Activated T-helper 17 cell treated with anti-CD3 and anti-CD28 coated beads, Interleukin-2, amount 50 U/mL, for 72 hours (primary cell): ENCODE measurements at regions not wholly inside any gene's neighbourhood (a gene's known extent, or its start where the extent isn't known, plus 50 kb on each side); places are given as distances from the start of the nearest gene placed in this dataset.

Source experiments
- ATAC-seq: fragments of 150-1000 bp; cut with Tn5 transposase; replicated peaks from 2 replicates; pipeline ENCODE4 v1.10.0; 2021; ENCODE audit warnings: mild to moderate bottlenecking, moderate library complexity
- H3K27ac Mint-ChIP-seq: one replicate; pipeline ENCODE4 v1.8.0; 2022; ENCODE audit warnings: mixed read lengths
- H3K27me3 Mint-ChIP-seq: one replicate; pipeline ENCODE4 v1.8.0; 2022; ENCODE audit warnings: mixed read lengths
- H3K36me3 Mint-ChIP-seq: one replicate; pipeline ENCODE4 v1.8.0; 2022; ENCODE audit warnings: low read depth, mild to moderate bottlenecking, mixed read lengths
- H3K4me1 Mint-ChIP-seq: one replicate; pipeline ENCODE4 v1.8.0; 2022; ENCODE audit warnings: mixed read lengths
- H3K4me3 Mint-ChIP-seq: one replicate; pipeline ENCODE4 v1.8.0; 2022; ENCODE audit warnings: mild to moderate bottlenecking, mixed read lengths
- H3K9me3 Mint-ChIP-seq: one replicate; pipeline ENCODE4 v1.8.0; 2022; ENCODE audit warnings: mixed read lengths

DNA sequence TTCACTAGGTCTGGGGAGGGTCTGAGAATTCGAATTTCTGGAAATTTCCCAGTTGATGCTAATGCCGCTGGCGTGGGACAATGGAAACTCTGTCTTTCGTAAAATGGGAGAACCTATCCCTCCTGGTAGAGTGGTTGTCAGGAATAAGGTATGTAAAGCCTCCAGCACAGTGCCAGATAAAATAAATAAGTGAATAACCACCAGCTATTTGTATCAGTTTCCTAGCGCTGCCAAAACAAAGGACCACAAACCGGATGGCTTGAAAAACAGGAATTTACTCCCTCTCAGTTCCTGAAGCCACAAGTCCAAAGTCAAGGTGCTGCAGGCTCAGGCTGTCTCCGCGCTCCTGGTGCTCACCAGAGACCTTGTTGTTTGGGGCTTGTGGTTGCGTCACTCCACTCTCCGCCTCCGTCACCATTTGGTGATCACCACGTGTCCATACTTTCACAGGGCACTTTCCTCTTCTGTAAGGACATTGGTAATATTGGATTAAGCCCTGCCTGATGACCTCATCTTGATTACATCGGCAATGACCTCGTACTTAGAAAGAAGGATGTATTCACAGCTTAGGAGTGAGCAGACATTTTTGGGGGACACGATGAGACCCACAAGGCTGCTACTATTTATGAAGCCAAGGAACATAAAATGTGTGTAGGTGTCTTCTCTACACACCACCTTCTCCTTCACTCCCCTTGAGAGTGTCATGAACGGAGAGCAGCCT is 428.5 kb downstream of the IRS2 start:
- Mint-ChIP-seq H3K4me1 (no peaks in the 10 kb centered on the region), H3K36me3 (no peaks in the 10 kb centered on the region), H3K4me3 (no peak overlapping the region), H3K27me3 (peaks cover 10% of the 10 kb centered on the region), H3K9me3 (no peaks in the 10 kb centered on the region), H3K27ac (no peak overlapping the region)
- no peak for ATAC-seq

DNA sequence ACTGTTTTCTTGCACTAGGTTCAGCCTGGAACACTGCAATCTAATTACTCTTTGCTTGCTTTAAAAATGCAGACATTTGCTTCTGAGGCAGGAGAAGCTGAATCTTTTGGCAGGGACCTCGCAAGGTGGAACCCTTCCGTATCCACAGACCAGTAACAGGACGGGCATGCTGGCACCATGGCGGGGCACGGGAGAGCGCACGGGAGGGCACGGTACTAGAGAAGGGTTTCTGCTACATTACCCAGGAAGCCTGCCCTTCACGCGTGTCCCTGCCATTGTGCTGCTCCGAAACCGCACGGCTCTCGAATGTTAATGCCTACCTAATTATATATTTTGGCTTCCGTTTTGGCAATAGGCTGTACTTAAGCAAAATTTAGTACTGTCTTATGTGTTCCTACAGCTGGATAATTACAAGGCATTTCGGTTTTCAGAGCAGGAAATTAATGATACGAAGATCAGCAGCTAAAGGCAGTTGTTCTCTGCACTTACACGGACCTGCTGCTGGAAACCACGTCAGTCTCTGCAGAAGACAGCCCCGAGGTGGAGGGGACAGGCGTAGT is 430.4 kb downstream of the IRS2 start:
- H3K36me3 Mint-ChIP-seq: no peaks in the 10 kb centered on the region
- no peak overlapping the region for H3K27ac Mint-ChIP-seq
- no peak for ATAC-seq
- H3K4me1 Mint-ChIP-seq: no peaks in the 10 kb centered on the region
- H3K9me3 Mint-ChIP-seq: no peaks in the 10 kb centered on the region
- no peak overlapping the region for H3K4me3 Mint-ChIP-seq
- H3K27me3 Mint-ChIP-seq: peaks cover 14% of the 10 kb centered on the region

DNA sequence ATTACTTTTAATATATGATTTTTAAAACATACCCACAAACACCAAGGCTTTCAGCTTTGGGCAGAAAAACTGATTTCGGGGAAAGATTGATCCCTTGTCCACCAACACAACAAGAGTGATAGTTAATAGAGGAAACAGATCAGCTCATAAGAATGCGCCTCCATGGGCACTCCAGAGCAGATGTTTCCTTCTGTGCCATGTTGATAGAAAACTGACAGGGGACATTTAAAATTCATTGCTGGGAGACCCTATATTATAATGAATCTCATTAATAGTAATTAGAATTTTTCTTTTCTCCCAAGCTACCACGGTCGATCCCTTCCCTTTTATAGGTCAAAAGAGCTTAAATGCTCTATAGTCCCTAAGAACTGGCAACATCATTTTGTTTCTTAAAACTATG is 431.2 kb downstream of the IRS2 start:
- no peak for ATAC-seq
- no peaks in the 10 kb centered on the region for H3K36me3 Mint-ChIP-seq

DNA sequence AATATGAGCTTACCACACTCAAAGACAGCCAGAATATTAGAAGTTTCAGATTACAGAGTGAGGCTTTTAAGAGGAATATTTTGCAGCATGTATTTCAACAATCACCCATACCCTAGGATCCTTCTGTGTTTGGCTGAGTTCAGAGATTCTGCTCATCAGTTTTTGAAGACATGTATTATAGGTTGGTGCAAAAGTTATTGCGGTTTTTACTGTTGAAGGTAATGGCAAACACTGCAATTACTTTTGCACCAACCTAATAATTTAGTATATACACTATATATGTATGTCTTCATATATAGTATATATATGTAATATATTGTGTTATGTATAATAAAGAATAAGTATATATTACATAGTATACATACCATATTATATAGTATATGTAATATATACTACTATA is 435.1 kb downstream of the IRS2 start:
- H3K4me3 Mint-ChIP-seq: no peak overlapping the region
- peaks cover 26% of the 10 kb centered on the region for H3K27me3 Mint-ChIP-seq
- H3K36me3 Mint-ChIP-seq: no peaks in the 10 kb centered on the region
- H3K27ac Mint-ChIP-seq: no peak overlapping the region
- ATAC-seq: no peak
- H3K4me1 Mint-ChIP-seq: no peaks in the 10 kb centered on the region
- H3K9me3 Mint-ChIP-seq: peaks cover 3% of the 10 kb centered on the region

More for the DNA sequence above, 431.2 kb downstream of the IRS2 start:
- Mint-ChIP-seq H3K4me1 (no peaks in the 10 kb centered on the region), H3K27ac (no peak overlapping the region), H3K4me3 (no peak overlapping the region), H3K9me3 (no peaks in the 10 kb centered on the region), H3K27me3 (peaks cover 17% of the 10 kb centered on the region)

DNA sequence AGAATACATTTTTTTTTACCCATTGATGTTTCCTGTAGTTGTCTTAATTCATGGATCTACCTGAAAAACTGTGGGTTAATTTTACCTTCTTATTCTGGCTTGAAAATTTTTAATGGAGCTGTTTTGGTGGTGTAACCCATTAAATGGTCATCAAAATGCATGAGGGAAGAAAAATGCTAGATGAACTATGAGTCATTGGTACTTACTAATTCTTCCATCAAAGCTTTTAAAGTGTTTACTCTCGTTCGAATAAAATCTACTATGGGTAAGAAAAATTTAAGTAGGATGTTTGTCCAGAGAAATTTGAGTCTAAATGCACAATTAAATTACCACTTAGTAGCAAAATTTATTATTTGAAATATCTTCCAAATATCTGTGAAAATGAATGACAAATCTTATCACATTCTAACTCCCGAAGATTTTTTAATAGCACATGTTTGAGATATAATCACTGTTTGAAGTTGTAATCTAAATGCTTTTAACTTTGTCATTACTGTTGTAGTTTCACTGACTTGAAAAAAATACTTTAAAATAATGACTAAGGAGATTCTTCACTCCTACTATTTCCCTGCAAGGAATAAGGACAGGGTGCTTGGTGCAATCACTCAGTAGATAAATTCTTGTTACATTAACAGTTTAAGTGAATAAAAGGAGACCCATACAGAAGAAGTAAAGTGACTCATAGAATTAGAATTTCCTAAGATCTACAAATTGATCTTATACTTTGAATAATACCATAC is 437.7 kb downstream of the IRS2 start:
- Mint-ChIP-seq H3K9me3 (peaks cover 6% of the 10 kb centered on the region), H3K4me3 (no peak overlapping the region), H3K27ac (no peak overlapping the region), H3K27me3 (peaks cover 38% of the 10 kb centered on the region), H3K4me1 (no peaks in the 10 kb centered on the region), H3K36me3 (no peaks in the 10 kb centered on the region)
- ATAC-seq: no peak

DNA sequence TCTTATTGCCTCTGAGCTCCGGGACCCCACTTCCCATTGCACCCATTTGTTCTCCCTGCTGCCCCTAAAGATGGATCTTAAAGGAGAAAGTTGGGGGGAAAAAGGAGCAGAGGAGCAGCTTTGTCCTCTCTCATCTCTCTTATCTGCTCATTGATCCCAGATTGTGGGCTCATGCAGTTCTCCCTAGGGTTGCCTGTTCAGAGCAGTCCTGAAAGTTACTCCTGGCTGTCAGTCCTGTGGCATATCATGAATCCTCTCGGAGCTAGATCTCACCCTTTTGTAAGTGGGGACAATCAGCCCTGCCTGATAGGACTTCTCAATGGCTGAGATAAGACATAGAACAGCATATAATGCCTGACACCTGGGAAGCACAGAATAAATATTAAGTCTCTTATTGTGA is 440.3 kb downstream of the IRS2 start:
- peaks cover 34% of the 10 kb centered on the region for H3K27me3 Mint-ChIP-seq
- no peaks in the 10 kb centered on the region for H3K4me1 Mint-ChIP-seq
- H3K4me3 Mint-ChIP-seq: no peak overlapping the region
- ATAC-seq: no peak
- H3K36me3 Mint-ChIP-seq: no peaks in the 10 kb centered on the region
- no peak overlapping the region for H3K27ac Mint-ChIP-seq
- peaks cover 6% of the 10 kb centered on the region for H3K9me3 Mint-ChIP-seq

DNA sequence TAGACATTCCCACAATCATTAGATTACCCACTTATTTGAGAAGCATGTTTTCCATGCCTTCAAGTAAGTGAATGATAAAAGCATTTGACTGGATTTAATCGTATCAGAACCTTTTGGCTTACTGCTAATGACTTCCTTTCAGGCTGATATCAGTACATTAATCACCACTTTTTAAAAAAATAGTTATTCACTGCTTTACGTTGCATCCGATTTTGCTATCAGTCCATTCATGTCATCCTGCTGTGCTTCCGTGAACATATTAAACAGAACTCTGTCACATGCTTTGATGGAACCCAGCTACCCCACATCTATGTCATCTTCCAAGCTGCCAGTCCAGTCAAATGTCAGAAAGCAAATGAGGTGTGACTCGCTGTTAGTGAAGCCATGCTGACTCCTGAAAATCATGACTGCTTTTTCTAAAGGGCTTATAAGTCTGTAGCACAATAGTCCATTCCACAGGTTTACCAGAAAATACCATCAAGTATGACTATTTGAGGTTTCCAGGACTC is 440.9 kb downstream of the IRS2 start:
- no peak for ATAC-seq
- Mint-ChIP-seq H3K4me3 (no peak overlapping the region), H3K4me1 (no peaks in the 10 kb centered on the region)

DNA sequence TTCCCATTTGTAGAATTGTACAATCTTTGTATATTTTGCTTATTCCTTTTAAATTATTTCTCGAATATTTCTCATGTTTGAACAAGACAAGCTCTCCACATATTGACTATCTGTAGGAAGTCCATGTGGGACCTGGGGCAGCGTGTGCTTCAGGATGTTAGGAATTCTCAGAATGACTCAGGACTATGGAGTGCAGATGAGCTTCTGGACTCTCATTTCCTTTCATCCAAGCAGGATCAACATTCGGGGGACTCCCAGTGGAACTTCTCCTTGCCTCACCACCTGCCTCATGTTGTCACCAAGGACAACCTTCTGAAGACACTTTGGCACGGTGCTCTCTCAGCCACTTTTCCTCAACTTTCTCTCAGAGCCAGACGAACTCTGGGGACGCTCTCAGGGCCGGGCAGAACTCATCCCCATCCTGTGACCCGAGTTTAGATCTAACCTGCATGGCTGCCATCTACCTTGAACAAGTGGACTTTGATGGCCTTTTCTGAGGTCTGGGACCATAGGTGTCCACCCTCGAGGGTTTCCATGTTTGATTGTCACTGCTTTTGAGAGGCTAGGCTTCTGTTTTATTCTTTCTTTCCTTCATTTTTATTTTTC is 441.7 kb downstream of the IRS2 start:
- no peak for ATAC-seq
- no peaks in the 10 kb centered on the region for H3K4me1 Mint-ChIP-seq
- peaks cover 6% of the 10 kb centered on the region for H3K9me3 Mint-ChIP-seq
- peaks cover 32% of the 10 kb centered on the region for H3K27me3 Mint-ChIP-seq
- H3K27ac Mint-ChIP-seq: no peak overlapping the region
- no peaks in the 10 kb centered on the region for H3K36me3 Mint-ChIP-seq
- H3K4me3 Mint-ChIP-seq: no peak overlapping the region

More for the DNA sequence above, 440.9 kb downstream of the IRS2 start:
- H3K27ac Mint-ChIP-seq: no peak overlapping the region
- peaks cover 32% of the 10 kb centered on the region for H3K27me3 Mint-ChIP-seq
- H3K36me3 Mint-ChIP-seq: no peaks in the 10 kb centered on the region
- peaks cover 6% of the 10 kb centered on the region for H3K9me3 Mint-ChIP-seq

DNA sequence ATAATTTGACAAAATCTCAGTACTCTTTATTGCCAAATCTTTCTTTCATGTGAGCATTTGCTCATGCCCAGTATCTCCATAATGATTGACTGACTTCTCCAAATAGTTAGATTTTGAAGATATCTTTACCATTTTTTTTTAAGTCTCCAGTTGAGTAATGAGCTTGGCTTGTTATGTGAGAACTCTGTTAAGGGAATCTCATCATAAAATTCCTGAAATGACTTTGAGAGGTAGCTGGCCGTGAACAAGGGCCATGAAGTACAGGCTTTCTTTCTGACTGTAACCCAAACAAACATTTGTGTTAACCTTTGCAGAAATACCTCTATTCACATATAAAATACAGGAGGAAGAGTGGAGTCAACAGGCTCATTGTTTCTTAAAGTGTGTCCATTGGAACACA is 449.7 kb downstream of the IRS2 start:
- Mint-ChIP-seq H3K9me3 (no peaks in the 10 kb centered on the region), H3K27me3 (peaks cover 20% of the 10 kb centered on the region), H3K36me3 (no peaks in the 10 kb centered on the region)

DNA sequence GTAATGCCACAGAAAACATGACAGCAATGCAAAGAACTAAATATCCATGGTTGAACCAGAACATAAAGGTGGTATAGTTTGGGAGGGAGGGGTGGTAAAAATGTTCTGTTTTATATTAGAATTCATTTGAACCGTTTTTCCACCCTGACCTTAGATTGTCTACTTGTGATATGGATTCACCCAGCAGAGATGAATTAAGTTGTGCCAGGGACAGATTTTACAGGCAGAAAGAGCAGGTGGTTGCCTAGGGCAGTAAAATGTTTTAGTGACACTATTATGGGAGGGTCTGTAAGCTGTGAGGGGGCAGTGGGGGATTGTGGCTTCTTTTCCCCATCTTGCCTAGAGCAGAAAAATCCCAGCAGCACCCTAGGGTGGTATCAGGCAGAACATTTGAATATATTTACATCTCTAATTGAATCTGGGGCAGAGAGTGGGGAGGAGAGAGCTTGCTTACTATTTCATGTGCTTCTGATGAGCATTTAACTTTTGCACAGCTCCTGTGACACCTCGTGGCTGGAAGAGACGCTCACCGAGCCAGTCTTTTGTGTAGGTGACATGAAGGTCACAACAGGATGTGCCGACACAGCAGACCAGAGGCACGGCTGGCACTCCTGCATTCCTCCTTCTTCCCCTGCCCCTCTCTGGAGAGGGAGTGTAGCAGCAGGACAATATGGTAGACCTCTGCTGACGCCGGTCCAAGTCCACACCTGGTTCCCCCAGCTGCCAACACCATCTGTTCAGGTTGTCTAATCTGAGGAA is 452.3 kb downstream of the IRS2 start:
- Mint-ChIP-seq H3K36me3 (no peaks in the 10 kb centered on the region), H3K9me3 (no peaks in the 10 kb centered on the region), H3K27me3 (peaks cover 16% of the 10 kb centered on the region), H3K4me3 (no peak overlapping the region), H3K4me1 (no peaks in the 10 kb centered on the region), H3K27ac (no peak overlapping the region)
- ATAC-seq: no peak

More for the DNA sequence above, 449.7 kb downstream of the IRS2 start:
- Mint-ChIP-seq H3K4me3 (no peak overlapping the region), H3K4me1 (no peaks in the 10 kb centered on the region), H3K27ac (no peak overlapping the region)
- ATAC-seq: no peak

DNA sequence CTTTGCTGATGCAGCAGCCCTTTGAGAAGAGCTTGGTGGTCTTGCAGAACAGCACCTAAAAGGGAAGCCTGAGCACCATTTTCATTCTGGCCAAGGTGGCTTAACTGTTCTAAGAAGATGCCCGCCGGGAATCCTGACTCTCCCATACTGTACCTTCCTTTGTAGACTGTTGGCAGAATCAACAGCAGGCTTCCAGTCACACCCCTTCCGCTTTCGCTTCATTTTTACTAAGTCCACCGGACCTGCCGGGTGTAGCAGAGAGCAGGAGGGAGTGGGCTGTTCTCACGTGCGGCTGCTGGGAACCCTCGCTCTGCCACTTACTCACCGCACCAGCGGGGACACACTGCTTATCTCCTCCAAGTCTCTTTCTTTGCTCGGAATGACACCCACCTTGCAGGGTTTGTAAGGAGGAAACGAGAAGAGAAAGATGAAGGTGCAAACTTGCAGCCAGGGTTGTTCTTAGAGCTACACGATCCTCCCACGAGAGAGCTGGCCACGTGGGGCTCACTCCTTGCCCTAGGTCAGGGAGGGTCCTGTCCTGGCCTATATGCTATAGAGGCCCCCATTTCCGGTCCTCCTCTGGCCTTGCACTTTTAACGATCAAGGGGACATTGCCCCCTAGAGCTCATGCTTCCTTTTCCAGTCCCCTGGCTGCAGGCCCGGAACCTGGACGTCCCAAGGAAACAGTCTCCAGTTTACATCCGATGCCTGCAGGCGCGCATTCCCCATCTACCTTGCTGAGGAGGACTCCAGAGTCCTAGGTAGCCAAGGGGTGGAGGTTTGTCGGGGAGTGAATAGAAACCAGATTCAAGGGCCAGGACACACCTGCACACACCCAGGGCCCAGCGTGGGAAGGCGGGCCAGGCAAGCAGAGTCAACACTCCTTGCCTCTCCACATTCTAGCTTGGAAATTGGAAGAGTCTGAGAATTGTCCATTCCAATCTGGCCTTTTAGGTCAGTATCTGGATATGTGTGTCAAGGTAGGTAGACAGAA is 453.6 kb downstream of the IRS2 start:
- Mint-ChIP-seq H3K4me3 (no peak overlapping the region), H3K4me1 (no peaks in the 10 kb centered on the region), H3K27ac (no peak overlapping the region), H3K9me3 (no peaks in the 10 kb centered on the region), H3K36me3 (no peaks in the 10 kb centered on the region), H3K27me3 (peaks cover 16% of the 10 kb centered on the region)
- ATAC-seq: no peak

DNA sequence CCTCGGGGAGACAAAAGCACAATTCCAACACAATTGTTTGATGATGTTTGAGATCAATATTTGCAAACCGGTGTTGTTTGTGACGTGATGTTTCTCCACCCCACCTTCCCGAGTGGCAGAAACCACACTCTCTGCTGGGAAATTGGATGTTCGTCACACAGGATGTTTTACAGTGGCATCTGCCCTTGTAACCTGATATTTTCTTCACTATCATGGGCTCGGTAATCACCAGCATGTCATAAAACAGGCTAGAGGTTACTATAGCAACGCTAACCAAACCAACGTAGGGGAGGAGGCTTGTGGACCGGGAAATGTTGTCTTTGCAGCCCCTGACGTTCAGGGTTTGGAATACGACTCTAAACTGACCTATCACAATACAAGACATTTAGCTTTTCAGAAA is 454.5 kb downstream of the IRS2 start:
- H3K4me1 Mint-ChIP-seq: no peaks in the 10 kb centered on the region
- H3K36me3 Mint-ChIP-seq: no peaks in the 10 kb centered on the region
- H3K27me3 Mint-ChIP-seq: peaks cover 16% of the 10 kb centered on the region
- no peak for ATAC-seq
- no peak overlapping the region for H3K4me3 Mint-ChIP-seq
- no peak overlapping the region for H3K27ac Mint-ChIP-seq
- no peaks in the 10 kb centered on the region for H3K9me3 Mint-ChIP-seq

DNA sequence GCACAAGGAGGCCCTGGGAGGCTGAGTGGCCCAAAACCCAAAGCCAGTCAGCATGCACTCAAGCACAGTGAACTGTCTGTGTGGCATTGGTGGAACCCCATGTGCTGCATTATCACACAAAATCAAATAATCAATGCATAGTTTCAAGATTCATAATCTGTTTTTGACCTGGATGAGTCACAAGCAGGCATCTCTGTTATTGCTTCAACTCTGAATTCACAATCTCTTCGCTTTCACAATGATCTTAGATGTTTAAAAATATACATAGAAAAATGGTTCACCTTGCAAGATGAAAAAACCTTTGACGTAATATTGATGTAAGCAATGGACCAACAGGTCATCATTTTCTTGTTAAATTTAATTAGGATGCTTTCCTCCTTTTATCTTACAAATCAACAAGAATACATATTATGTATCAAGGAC is 455.4 kb downstream of the IRS2 start:
- no peak for ATAC-seq
- Mint-ChIP-seq H3K9me3 (no peaks in the 10 kb centered on the region), H3K27me3 (peaks cover 16% of the 10 kb centered on the region), H3K4me3 (no peak overlapping the region), H3K4me1 (no peaks in the 10 kb centered on the region), H3K27ac (no peak overlapping the region), H3K36me3 (no peaks in the 10 kb centered on the region)
